HEK293T (cell line): ENCODE measurements at regions not wholly inside any gene's neighbourhood (a gene's known extent, or its start where the extent isn't known, plus 50 kb on each side); places are given as distances from the start of the nearest gene placed in this dataset.

ENCODE experiments used
- CTCF ChIA-PET: fragments of 350-600 bp; formaldehyde crosslinking; extraction: SDS; loops from one replicate; lab custom pipeline; 2021; ENCODE audit warnings: antibody characterized with exemption, inconsistent platforms; lab: Yijun Ruan, JAX
- POLR2A ChIA-PET: fragments of 350-600 bp; formaldehyde crosslinking; extraction: SDS; loops from one replicate; lab custom pipeline; 2020; ENCODE audit warnings: antibody characterized with exemption, inconsistent platforms; lab: Yijun Ruan, JAX
- DNase-seq: peaks from one replicate; pipeline ENCODE4 v3.0.0; 2012; ENCODE audit warnings: mixed read lengths; ENCODE audit errors: extremely low spot score
- ARNT ChIP-seq: fragments of 450-650 bp; IDR thresholded peaks from 2 replicates; pipeline ENCODE4 v1.6.1; 2017; ENCODE audit warnings: mild to moderate bottlenecking
- BHLHE40 ChIP-seq: fragments of 450-650 bp; IDR thresholded peaks from 2 replicates; pipeline ENCODE4 v1.6.1; 2016; ENCODE audit warnings: mild to moderate bottlenecking, moderate library complexity, borderline replicate concordance
- CTBP1 ChIP-seq: fragments of 450-650 bp; IDR thresholded peaks from 2 replicates; pipeline ENCODE4 v1.6.1; 2016; ENCODE audit warnings: borderline replicate concordance
- ELF4 ChIP-seq: fragments of 450-650 bp; IDR thresholded peaks from 2 replicates; pipeline ENCODE4 v1.6.1; 2017; ENCODE audit warnings: antibody characterized with exemption
- FOXA1 ChIP-seq: fragments of 450-650 bp; IDR thresholded peaks from 2 replicates; pipeline ENCODE4 v1.6.1; 2016; ENCODE audit warnings: mild to moderate bottlenecking
- FOXK2 ChIP-seq: fragments of 450-650 bp; IDR thresholded peaks from 2 replicates; pipeline ENCODE4 v1.6.1; 2016; ENCODE audit warnings: mild to moderate bottlenecking
- FOXM1 ChIP-seq: fragments of 450-650 bp; IDR thresholded peaks from 2 replicates; pipeline ENCODE4 v1.6.1; 2017; ENCODE audit warnings: mild to moderate bottlenecking, borderline replicate concordance
- HDGF ChIP-seq: fragments of 450-650 bp; IDR thresholded peaks from 2 replicates; pipeline ENCODE4 v1.6.1; 2017; ENCODE audit warnings: antibody characterized with exemption, borderline replicate concordance
- L3MBTL2 ChIP-seq: fragments of 450-650 bp; conservative IDR thresholded peaks from 2 replicates; pipeline ENCODE4 v1.6.1; 2016; ENCODE audit warnings: mild to moderate bottlenecking
- LEF1 ChIP-seq: fragments of 450-650 bp; IDR thresholded peaks from 2 replicates; pipeline ENCODE4 v1.6.1; 2017; ENCODE audit warnings: mild to moderate bottlenecking, borderline replicate concordance
- NFRKB ChIP-seq: fragments of 450-650 bp; IDR thresholded peaks from 2 replicates; pipeline ENCODE4 v1.6.1; 2016; ENCODE audit warnings: mild to moderate bottlenecking, moderate library complexity
- PKNOX1 ChIP-seq: fragments of 450-650 bp; IDR thresholded peaks from 2 replicates; pipeline ENCODE4 v1.6.1; 2016
- SP1 ChIP-seq: fragments of 450-650 bp; IDR thresholded peaks from 2 replicates; pipeline ENCODE4 v1.6.1; 2017
- SUZ12 ChIP-seq: fragments of 450-650 bp; IDR thresholded peaks from 2 replicates; pipeline ENCODE4 v1.6.1; 2016; ENCODE audit warnings: mild to moderate bottlenecking
- TARDBP ChIP-seq: fragments of 450-650 bp; IDR thresholded peaks from 2 replicates; pipeline ENCODE4 v1.6.1; 2016
- ZNF384 ChIP-seq: fragments of 450-650 bp; IDR thresholded peaks from 2 replicates; pipeline ENCODE4 v1.6.1; 2016

- ChIA-PET POLR2A (no interaction called here), CTCF (no interaction called here)
- TF ChIP-seq NFRKB, result no peak
- TF ChIP-seq FOXA1, result no peak
- no peak for TF ChIP-seq FOXK2
- no peak for TF ChIP-seq PKNOX1
- no peak for TF ChIP-seq SUZ12
- no peak for TF ChIP-seq BHLHE40
- TF ChIP-seq CTBP1, result no peak
- no peak for TF ChIP-seq FOXM1
- no peak for TF ChIP-seq L3MBTL2
- TF ChIP-seq HDGF, result no peak
- TF ChIP-seq ZNF384, result no peak
- TF ChIP-seq LEF1, result no peak
- TF ChIP-seq ARNT, result no peak
- no peak for TF ChIP-seq TARDBP
- TF ChIP-seq ELF4, result no peak
- TF ChIP-seq SP1, result no peak
Observed at GRCh38 chr17:69724238-69724637, 309.7 kb downstream of the MAP2K6 start.

GRCh38 chr17:69725146-69725545 is 310.6 kb downstream of the MAP2K6 start:
- no peak for DNase-seq
- POLR2A ChIA-PET, result no interaction called here
- CTCF ChIA-PET, result no interaction called here
- TF ChIP-seq LEF1 (no peak), CTBP1 (no peak), BHLHE40 (no peak), SP1 (no peak), HDGF (no peak), ZNF384 (no peak), FOXM1 (no peak)

More at GRCh38 chr17:69724238-69724637, 309.7 kb downstream of the MAP2K6 start:
- no peak for DNase-seq

GRCh38 chr17:69728816-69729215 is 314.3 kb downstream of the MAP2K6 start:
- CTCF ChIA-PET, result no interaction called here
- TF ChIP-seq FOXA1 (no peak), ZNF384 (no peak), SUZ12 (no peak), HDGF (no peak)
- DNase-seq, result no peak
- POLR2A ChIA-PET, result no interaction called here

GRCh38 chr17:69729944-69730343 is 315.4 kb downstream of the MAP2K6 start:
- CTCF ChIA-PET, result interaction anchor here (0.6 kb wide), 1 partner anchor 123 kb away, joined by 3 read pairs; no protein-coding TSS in a partner anchor

GRCh38 chr17:69732272-69732918 is 317.9 kb downstream of the MAP2K6 start:
- no peak for TF ChIP-seq FOXA1
- TF ChIP-seq SP1, result no peak
- no peak for TF ChIP-seq PKNOX1
- no peak for TF ChIP-seq HDGF
- TF ChIP-seq CTBP1, result no peak
- TF ChIP-seq NFRKB, result no peak
- ChIA-PET POLR2A (interaction anchor here (0.7 kb wide), 1 partner anchor 12 kb away, joined by 3 read pairs; no protein-coding TSS in a partner anchor), CTCF (no interaction called here)
- no peak for DNase-seq

More at GRCh38 chr17:69729944-69730343, 315.4 kb downstream of the MAP2K6 start:
- POLR2A ChIA-PET, result no interaction called here
- TF ChIP-seq FOXA1 (no peak), ARNT (no peak), ZNF384 (no peak), LEF1 (no peak), PKNOX1 (no peak), CTBP1 (no peak)
- no peak for DNase-seq

GRCh38 chr17:69733171-69734012 is 318.9 kb downstream of the MAP2K6 start:
- no peak for TF ChIP-seq HDGF
- TF ChIP-seq ZNF384, result no peak
- TF ChIP-seq NFRKB, result no peak
- no peak for TF ChIP-seq FOXK2
- TF ChIP-seq SUZ12, result no peak
- TF ChIP-seq BHLHE40, result no peak
- TF ChIP-seq PKNOX1, result no peak
- TF ChIP-seq ARNT, result no peak
- TF ChIP-seq LEF1, result no peak
- TF ChIP-seq FOXM1, result no peak
- POLR2A ChIA-PET, result interaction anchor here (0.7 kb wide), 1 partner anchor 13 kb away, joined by 3 read pairs; no protein-coding TSS in a partner anchor
- no peak for DNase-seq
- CTCF ChIA-PET, result no interaction called here
